GM23248 (cell line): ENCODE measurements at regions not wholly inside any gene's neighbourhood (a gene's known extent, or its start where the extent isn't known, plus 50 kb on each side); places are given as distances from the start of the nearest gene placed in this dataset.

Experiments used
- EZH2 ChIP-seq: fragments of 200-600 bp; sonication (generic); IDR thresholded peaks from 2 replicates; pipeline ENCODE4 v1.6.1; 2018; ENCODE audit warnings: antibody characterized with exemption, mild to moderate bottlenecking; ENCODE audit not compliant: insufficient read depth, poor library complexity, severe bottlenecking
- EZH2phosphoT487 ChIP-seq: fragments of 200-600 bp; sonication (generic); IDR thresholded peaks from 2 replicates; pipeline ENCODE4 v1.6.1; 2018; ENCODE audit warnings: antibody characterized with exemption, moderate library complexity, mild to moderate bottlenecking, low read depth; ENCODE audit not compliant: insufficient read depth

DNA sequence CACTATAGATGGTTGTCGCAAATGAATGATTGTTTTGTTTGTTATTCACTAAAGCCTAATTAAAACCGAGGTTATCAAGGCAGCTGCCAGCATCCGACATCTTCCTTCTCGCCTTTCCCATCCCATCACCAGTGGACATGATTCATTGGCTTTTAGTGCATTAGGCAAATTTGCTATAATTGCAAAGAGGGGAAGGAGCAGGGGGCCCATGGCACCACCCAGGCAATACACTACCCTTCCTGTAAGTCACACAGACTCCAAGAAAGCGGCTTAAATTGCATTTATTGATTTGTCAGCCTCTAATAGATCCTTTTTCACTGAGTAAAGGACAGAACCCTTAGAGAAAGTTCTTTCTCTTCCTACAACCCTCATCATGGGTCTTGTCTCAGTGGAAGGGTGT lies 169.2 kb upstream of the NCAM1 start:
- TF ChIP-seq EZH2 = no peak
- no peak for TF ChIP-seq EZH2phosphoT487
